ENCODE measurements at regions not wholly inside any gene's neighbourhood (a gene's known extent, or its start where the extent isn't known, plus 50 kb on each side); places are given as distances from the start of the nearest gene placed in this dataset.

- Mint-ChIP-seq H3K27me3 (peaks cover 38 to 40% of the 10 kb centered on the region in 2 donors), H3K4me3 (no peak overlapping the region), H3K9me3 (no peaks in the 10 kb centered on the region), H3K4me1 (ENCODE audit: low read depth in 2 of 2) (no peaks in the 10 kb centered on the region), H3K36me3 (ENCODE audit: insufficient read depth) (no peaks in the 10 kb centered on the region), H3K27ac (no peak overlapping the region)
- DNase-seq (no peak), ATAC-seq (replicated peaks) (no peak)
Observed at GRCh38 chr15:68871507-68871906, 50.8 kb upstream of the ANP32A start.

GRCh38 chr15:68874788-68875187 lies 54.1 kb upstream of the ANP32A start:
- Mint-ChIP-seq H3K27me3 (peaks cover 39 to 61% of the 10 kb centered on the region in 2 donors), H3K27ac (no peak overlapping the region), H3K4me3 (no peak overlapping the region), H3K36me3 (ENCODE audit: insufficient read depth) (no peaks in the 10 kb centered on the region), H3K9me3 (no peaks in the 10 kb centered on the region), H3K4me1 (ENCODE audit: low read depth in 2 of 2) (no peaks in the 10 kb centered on the region)
- DNase-seq (no peak), ATAC-seq (replicated peaks) (no peak)

GRCh38 chr15:68875377-68876116 lies 54.8 kb upstream of the SPESP1 start:
- Mint-ChIP-seq H3K4me3 (no peak overlapping the region), H3K9me3 (no peaks in the 10 kb centered on the region), H3K27ac (no peak overlapping the region), H3K36me3 (ENCODE audit: insufficient read depth) (no peaks in the 10 kb centered on the region), H3K4me1 (ENCODE audit: low read depth in 2 of 2) (no peaks in the 10 kb centered on the region), H3K27me3 (peaks cover 35 to 54% of the 10 kb centered on the region in 2 donors)
- ATAC-seq (replicated peaks) (peak; percentile 72), DNase-seq (peak; percentile 86 to 91 (median 90))

- no peaks in the 10 kb centered on the region for H3K36me3 Mint-ChIP-seq (ENCODE audit: insufficient read depth)
- DNase-seq (no peak), ATAC-seq (replicated peaks) (no peak)
- no peak overlapping the region for H3K27ac Mint-ChIP-seq
- H3K9me3 Mint-ChIP-seq = no peaks in the 10 kb centered on the region
- no peak overlapping the region for H3K4me3 Mint-ChIP-seq
- peaks cover 22 to 50% of the 10 kb centered on the region in 2 donors for H3K27me3 Mint-ChIP-seq
- H3K4me1 Mint-ChIP-seq (ENCODE audit: low read depth in 2 of 2) = no peaks in the 10 kb centered on the region
Observed at GRCh38 chr15:68877626-68878025, 52.7 kb upstream of the SPESP1 start.

- no peaks in the 10 kb centered on the region for H3K4me1 Mint-ChIP-seq (ENCODE audit: low read depth in 2 of 2)
- H3K9me3 Mint-ChIP-seq = no peaks in the 10 kb centered on the region
- no peaks in the 10 kb centered on the region for H3K36me3 Mint-ChIP-seq (ENCODE audit: insufficient read depth)
- H3K4me3 Mint-ChIP-seq = no peak overlapping the region
- H3K27me3 Mint-ChIP-seq = peaks cover 20 to 36% of the 10 kb centered on the region in 2 donors
- DNase-seq = no peak
- no peak for ATAC-seq (replicated peaks)
- H3K27ac Mint-ChIP-seq = no peak overlapping the region
Observed at GRCh38 chr15:68880382-68880781, 49.9 kb upstream of the SPESP1 start.
